Hematopoietic multipotent progenitor cell treated with erythropoietin and hydrocortisone succinate and interleukin-3 and kit ligand, for 17 days (in vitro differentiated cells): ENCODE measurements at regions not wholly inside any gene's neighbourhood (a gene's known extent, or its start where the extent isn't known, plus 50 kb on each side); places are given as distances from the start of the nearest gene placed in this dataset.

Experiments used
- DNase-seq: peaks from one replicate; pipeline ENCODE4 v3.0.0-alpha.2; 2015; ENCODE audit warnings: low spot score

GRCh38 chr16:79497606-79498350, 102.8 kb downstream of the MAF start:
- no peak for DNase-seq

GRCh38 chr16:79493911-79494310, 106.6 kb downstream of the MAF start:
- no peak for DNase-seq

- DNase-seq: no peak
Observed at GRCh38 chr16:79492036-79492435, 108.5 kb downstream of the MAF start.

GRCh38 chr16:79485020-79485419, 115.5 kb downstream of the MAF start:
- no peak for DNase-seq

GRCh38 chr16:79484237-79484636, 116.3 kb downstream of the MAF start:
- no peak for DNase-seq

- DNase-seq: no peak
Observed at GRCh38 chr16:79483336-79483735, 117.2 kb downstream of the MAF start.

- no peak for DNase-seq
Observed at GRCh38 chr16:79482011-79482410, 118.5 kb downstream of the MAF start.

- no peak for DNase-seq
Observed at GRCh38 chr16:79480929-79481328, 119.6 kb downstream of the MAF start.

- DNase-seq: no peak
Observed at GRCh38 chr16:79480056-79480455, 120.5 kb downstream of the MAF start.

GRCh38 chr16:79476580-79476979, 124.0 kb downstream of the MAF start:
- no peak for DNase-seq

GRCh38 chr16:79475841-79476240, 124.7 kb downstream of the MAF start:
- no peak for DNase-seq

GRCh38 chr16:79473456-79473855, 127.1 kb downstream of the MAF start:
- DNase-seq: no peak

- no peak for DNase-seq
Observed at GRCh38 chr16:79472426-79472825, 128.1 kb downstream of the MAF start.

GRCh38 chr16:79469999-79470398, 130.5 kb downstream of the MAF start:
- no peak for DNase-seq

- no peak for DNase-seq
Observed at GRCh38 chr16:79468631-79469030, 131.9 kb downstream of the MAF start.

GRCh38 chr16:79468121-79468552, 132.4 kb downstream of the MAF start:
- DNase-seq: no peak

- DNase-seq: no peak
Observed at GRCh38 chr16:79466111-79466510, 134.4 kb downstream of the MAF start.

GRCh38 chr16:79463841-79464240, 136.7 kb downstream of the MAF start:
- no peak for DNase-seq

- DNase-seq: no peak
Observed at GRCh38 chr16:79456036-79456435, 144.5 kb downstream of the MAF start.

GRCh38 chr16:79452671-79453070, 147.9 kb downstream of the MAF start:
- no peak for DNase-seq

- DNase-seq: no peak
Observed at GRCh38 chr16:79451196-79451816, 149.2 kb downstream of the MAF start.

GRCh38 chr16:79449900-79450299, 150.6 kb downstream of the MAF start:
- no peak for DNase-seq

- no peak for DNase-seq
Observed at GRCh38 chr16:79449067-79449769, 151.3 kb downstream of the MAF start.
